Keratinocyte (primary cell): ENCODE measurements at regions not wholly inside any gene's neighbourhood (a gene's known extent, or its start where the extent isn't known, plus 50 kb on each side); places are given as distances from the start of the nearest gene placed in this dataset.

Experiments used
- EZH2 ChIP-seq: IDR thresholded peaks from one replicate; pipeline ENCODE4 v1.6.1; 2012; ENCODE audit warnings: inconsistent platforms, mild to moderate bottlenecking, low read length, moderate library complexity
- TF ChIP-seq, protein P1 (sequence below), 3 experiments: IDR thresholded peaks in 1 of 3; conservative IDR thresholded peaks in 1 of 3; optimal IDR thresholded peaks in 1 of 3; 2 replicates in 2 of 3; 3 replicates in 1 of 3; pipeline versions ENCODE3 to v1.5.1; 2011; ENCODE audit warnings: low read length in 3 of 3, mild to moderate bottlenecking in 3 of 3, moderate library complexity in 2 of 3, control low read depth in 1 of 3, inconsistent platforms in 1 of 3; ENCODE audit not compliant: insufficient read depth in 2 of 3; ENCODE audit errors: extremely low read depth in 1 of 3

DNA sequence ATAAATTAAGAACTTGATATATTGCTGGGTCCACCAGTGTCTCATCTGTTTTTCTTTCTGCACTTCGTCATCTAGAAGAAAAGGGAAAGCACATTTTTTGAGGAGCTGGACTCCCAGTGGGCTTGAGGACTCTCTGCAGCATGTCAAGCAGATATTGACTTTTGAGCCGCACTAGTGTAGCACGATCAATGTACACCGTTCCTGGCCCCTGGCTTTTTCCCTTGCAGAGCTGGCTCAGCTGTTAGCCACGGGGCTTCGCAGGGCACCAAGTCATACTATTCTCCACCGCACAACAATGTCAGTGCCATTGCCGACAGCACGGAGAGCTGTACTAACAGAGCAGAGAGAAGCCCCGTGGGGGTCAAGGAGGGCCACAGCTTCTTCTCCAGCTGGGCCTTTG is 235.4 kb upstream of the HABP2 start:
- TF ChIP-seq, protein P1, sequence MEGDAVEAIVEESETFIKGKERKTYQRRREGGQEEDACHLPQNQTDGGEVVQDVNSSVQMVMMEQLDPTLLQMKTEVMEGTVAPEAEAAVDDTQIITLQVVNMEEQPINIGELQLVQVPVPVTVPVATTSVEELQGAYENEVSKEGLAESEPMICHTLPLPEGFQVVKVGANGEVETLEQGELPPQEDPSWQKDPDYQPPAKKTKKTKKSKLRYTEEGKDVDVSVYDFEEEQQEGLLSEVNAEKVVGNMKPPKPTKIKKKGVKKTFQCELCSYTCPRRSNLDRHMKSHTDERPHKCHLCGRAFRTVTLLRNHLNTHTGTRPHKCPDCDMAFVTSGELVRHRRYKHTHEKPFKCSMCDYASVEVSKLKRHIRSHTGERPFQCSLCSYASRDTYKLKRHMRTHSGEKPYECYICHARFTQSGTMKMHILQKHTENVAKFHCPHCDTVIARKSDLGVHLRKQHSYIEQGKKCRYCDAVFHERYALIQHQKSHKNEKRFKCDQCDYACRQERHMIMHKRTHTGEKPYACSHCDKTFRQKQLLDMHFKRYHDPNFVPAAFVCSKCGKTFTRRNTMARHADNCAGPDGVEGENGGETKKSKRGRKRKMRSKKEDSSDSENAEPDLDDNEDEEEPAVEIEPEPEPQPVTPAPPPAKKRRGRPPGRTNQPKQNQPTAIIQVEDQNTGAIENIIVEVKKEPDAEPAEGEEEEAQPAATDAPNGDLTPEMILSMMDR (optimal IDR thresholded peaks at IDR 0.05 in 1 of 3, IDR thresholded peaks at IDR 0.05 in 1 of 3, conservative IDR thresholded peaks at IDR 0.05 in 1 of 3; ENCODE audit: extremely low read depth in 1 of 3, insufficient read depth in 2 of 3, low read length in 3 of 3): no peak
- no peak for TF ChIP-seq EZH2
